ENCODE measurements at regions not wholly inside any gene's neighbourhood (a gene's known extent, or its start where the extent isn't known, plus 50 kb on each side); places are given as distances from the start of the nearest gene placed in this dataset.

GRCh38 chr9:78549711-78550110, 252.8 kb downstream of the PSAT1 start:
- peak; percentile 3 for DNase-seq (ENCODE audit: low read depth)
- no peak overlapping the region for H3K4me3 ChIP-seq (replicated peaks; ENCODE audit: low read depth, low read length)
- TF ChIP-seq CTCF (IDR thresholded peaks at IDR 0.05; ENCODE audit: low read length, missing control alignments), result no peak

- H3K4me3 ChIP-seq (replicated peaks; ENCODE audit: low read depth, low read length), result no peak overlapping the region
- no peak for DNase-seq (ENCODE audit: low read depth)
- no peak for TF ChIP-seq CTCF (IDR thresholded peaks at IDR 0.05; ENCODE audit: low read length, missing control alignments)
These were observed 255.9 kb downstream of the PSAT1 start for GRCh38 chr9:78552802-78553201.

GRCh38 chr9:78557540-78557939, 260.6 kb downstream of the PSAT1 start:
- no peak for TF ChIP-seq CTCF (IDR thresholded peaks at IDR 0.05; ENCODE audit: low read length, missing control alignments)
- no peak for DNase-seq (ENCODE audit: low read depth)

GRCh38 chr9:78559449-78559885, 262.5 kb downstream of the PSAT1 start:
- H3K4me3 ChIP-seq (replicated peaks; ENCODE audit: low read depth, low read length), result no peak overlapping the region
- no peak for TF ChIP-seq CTCF (IDR thresholded peaks at IDR 0.05; ENCODE audit: low read length, missing control alignments)
- peak; percentile 22 for DNase-seq (ENCODE audit: low read depth)

More at GRCh38 chr9:78557540-78557939, 260.6 kb downstream of the PSAT1 start:
- no peak overlapping the region for H3K4me3 ChIP-seq (replicated peaks; ENCODE audit: low read depth, low read length)

GRCh38 chr9:78562021-78562420, 265.1 kb downstream of the PSAT1 start:
- no peak for DNase-seq (ENCODE audit: low read depth)
- H3K4me3 ChIP-seq (replicated peaks; ENCODE audit: low read depth, low read length), result no peak overlapping the region
- no peak for TF ChIP-seq CTCF (IDR thresholded peaks at IDR 0.05; ENCODE audit: low read length, missing control alignments)

- DNase-seq (ENCODE audit: low read depth), result no peak
- TF ChIP-seq CTCF (IDR thresholded peaks at IDR 0.05; ENCODE audit: low read length, missing control alignments), result no peak
- H3K4me3 ChIP-seq (replicated peaks; ENCODE audit: low read depth, low read length), result no peak overlapping the region
These were observed 266.3 kb downstream of the PSAT1 start for GRCh38 chr9:78563269-78563668.

- no peak for DNase-seq (ENCODE audit: low read depth)
- no peak for TF ChIP-seq CTCF (IDR thresholded peaks at IDR 0.05; ENCODE audit: low read length, missing control alignments)
- no peak overlapping the region for H3K4me3 ChIP-seq (replicated peaks; ENCODE audit: low read depth, low read length)
These were observed 268.6 kb downstream of the PSAT1 start for GRCh38 chr9:78565481-78565880.

Data from fibroblast of pulmonary artery (primary cell).